Osteoblast (primary cell): ENCODE measurements at regions not wholly inside any gene's neighbourhood (a gene's known extent, or its start where the extent isn't known, plus 50 kb on each side); places are given as distances from the start of the nearest gene placed in this dataset.

Source experiments
- DNase-seq: peaks from one replicate; pipeline ENCODE4 v3.0.0; 2011; ENCODE audit warnings: low spot score, mixed read lengths; ENCODE audit not compliant: insufficient read length; ENCODE audit errors: missing footprints
- H2AFZ ChIP-seq: 2 replicates; pipeline ENCODE4 v1.6.0; 2011; ENCODE audit warnings: mild to moderate bottlenecking, low read length
- H3K27ac ChIP-seq: 2 replicates; pipeline ENCODE4 v1.5.1; 2011; ENCODE audit warnings: mild to moderate bottlenecking, low read depth, low read length, moderate library complexity
- H3K27me3 ChIP-seq: 2 replicates; pipeline ENCODE4 v1.6.0; 2012; ENCODE audit warnings: mild to moderate bottlenecking, control low read depth, inconsistent platforms, low read length, moderate library complexity; ENCODE audit not compliant: insufficient read depth
- H3K36me3 ChIP-seq: 2 replicates; pipeline ENCODE4 v1.5.1; 2011; ENCODE audit warnings: mild to moderate bottlenecking, low read length, control low read depth, moderate library complexity; ENCODE audit not compliant: insufficient read depth
- H3K4me1 ChIP-seq: 2 replicates; pipeline ENCODE4 v1.5.1; 2011; ENCODE audit warnings: mild to moderate bottlenecking, low read length, control low read depth, moderate library complexity; ENCODE audit not compliant: insufficient read depth
- H3K4me2 ChIP-seq: 2 replicates; pipeline ENCODE4 v1.6.0; 2011; ENCODE audit warnings: mild to moderate bottlenecking, low read length; ENCODE audit not compliant: insufficient read depth
- H3K4me3 ChIP-seq: fragments of 200-600 bp; sonication (generic); 3 replicates; pipeline ENCODE4 v1.5.1; 2012; ENCODE audit warnings: mild to moderate bottlenecking, low read length, inconsistent platforms; ENCODE audit not compliant: insufficient read depth
- H3K79me2 ChIP-seq: 2 replicates; pipeline ENCODE4 v1.6.0; 2012; ENCODE audit warnings: mild to moderate bottlenecking, low read length, control low read depth, inconsistent platforms; ENCODE audit not compliant: insufficient read depth
- H3K9me3 ChIP-seq: 2 replicates; pipeline ENCODE4 v1.5.1; 2011; ENCODE audit warnings: low read depth, low read length, control low read depth
- H4K20me1 ChIP-seq: 2 replicates; pipeline ENCODE4 v1.6.0; 2012; ENCODE audit warnings: mild to moderate bottlenecking, low read length, control low read depth; ENCODE audit not compliant: insufficient read depth
- CTCF ChIP-seq: IDR thresholded peaks from 2 replicates; pipeline ENCODE4 v1.5.1; 2011; ENCODE audit warnings: mild to moderate bottlenecking, low read depth, low read length, moderate library complexity; ENCODE audit errors: extremely low read depth

- H3K27ac ChIP-seq, result no peak overlapping the region
- no peak overlapping the region for H3K4me2 ChIP-seq
- no peak overlapping the region for H3K4me3 ChIP-seq
- TF ChIP-seq CTCF, result no peak
- H3K36me3 ChIP-seq, result no peaks in the 10 kb centered on the region
- H3K9me3 ChIP-seq, result no peaks in the 10 kb centered on the region
- no peaks in the 10 kb centered on the region for H3K79me2 ChIP-seq
- no peaks in the 10 kb centered on the region for H4K20me1 ChIP-seq
- H3K27me3 ChIP-seq, result no peaks in the 10 kb centered on the region
- no peak overlapping the region for H2AFZ ChIP-seq
- DNase-seq, result no peak
- no peaks in the 10 kb centered on the region for H3K4me1 ChIP-seq
Measured at GRCh38 chr1:96982118-96982517, 260.5 kb downstream of the PTBP2 start.

GRCh38 chr1:96983866-96984265 is 262.3 kb downstream of the PTBP2 start:
- no peak overlapping the region for H2AFZ ChIP-seq
- TF ChIP-seq CTCF, result no peak
- no peaks in the 10 kb centered on the region for H3K9me3 ChIP-seq
- H3K4me1 ChIP-seq, result no peaks in the 10 kb centered on the region
- H3K4me3 ChIP-seq, result no peak overlapping the region
- no peak for DNase-seq
- H3K27me3 ChIP-seq, result no peaks in the 10 kb centered on the region
- no peak overlapping the region for H3K27ac ChIP-seq
- H3K4me2 ChIP-seq, result no peak overlapping the region
- no peaks in the 10 kb centered on the region for H3K36me3 ChIP-seq
- H3K79me2 ChIP-seq, result no peaks in the 10 kb centered on the region
- H4K20me1 ChIP-seq, result no peaks in the 10 kb centered on the region

GRCh38 chr1:96987186-96987703 is 265.7 kb downstream of the PTBP2 start:
- Histone ChIP-seq H3K4me2 (no peak overlapping the region), H3K27ac (no peak overlapping the region), H3K79me2 (no peaks in the 10 kb centered on the region), H3K36me3 (no peaks in the 10 kb centered on the region), H3K9me3 (no peaks in the 10 kb centered on the region), H2AFZ (no peak overlapping the region), H3K4me3 (no peak overlapping the region), H3K27me3 (no peaks in the 10 kb centered on the region), H4K20me1 (no peaks in the 10 kb centered on the region), H3K4me1 (no peaks in the 10 kb centered on the region)
- TF ChIP-seq CTCF, result no peak
- DNase-seq, result no peak

- Histone ChIP-seq H3K79me2 (no peaks in the 10 kb centered on the region), H3K4me3 (no peak overlapping the region), H3K36me3 (no peaks in the 10 kb centered on the region), H3K9me3 (no peaks in the 10 kb centered on the region), H3K4me2 (no peak overlapping the region), H3K27me3 (no peaks in the 10 kb centered on the region), H3K4me1 (peaks cover 7% of the 10 kb centered on the region), H2AFZ (peak overlapping the region; percentile 42), H3K27ac (no peak overlapping the region), H4K20me1 (no peaks in the 10 kb centered on the region)
- TF ChIP-seq CTCF, result no peak
- no peak for DNase-seq
Measured at GRCh38 chr1:96989302-96989701, 267.7 kb downstream of the PTBP2 start.
